Peyer's patch (tissue), 4 donors: ENCODE measurements at regions not wholly inside any gene's neighbourhood (a gene's known extent, or its start where the extent isn't known, plus 50 kb on each side); places are given as distances from the start of the nearest gene placed in this dataset.

Experiments used
- CTCF ChIP-seq, 6 experiments: fragments of 450-650 bp in 4 of 6; fragments of 200-600 bp in 2 of 6; sonication (generic) in 1 of 6; IDR thresholded peaks; one replicate each; pipeline ENCODE4 v1.5.1; 2017 to 2019; ENCODE audit warnings: antibody characterized with exemption in 6 of 6, mild to moderate bottlenecking in 3 of 6, moderate library complexity in 1 of 6
- POLR2A ChIP-seq, 2 donors: fragments of 450-650 bp; IDR thresholded peaks; one replicate each; pipeline ENCODE4 v1.5.1; 2017; ENCODE audit warnings: antibody characterized with exemption in 2 of 2, mild to moderate bottlenecking in 2 of 2, moderate library complexity in 2 of 2

- no peak for TF ChIP-seq POLR2A (IDR thresholded peaks at IDR 0.05)
- TF ChIP-seq CTCF (IDR thresholded peaks at IDR 0.05): no peak
These were observed 345.2 kb upstream of the IL12A start for GRCh38 chr3:159643406-159643805.
